GM06990 (cell line): ENCODE measurements at regions not wholly inside any gene's neighbourhood (a gene's known extent, or its start where the extent isn't known, plus 50 kb on each side); places are given as distances from the start of the nearest gene placed in this dataset.

Experiments
- DNase-seq: peaks from one replicate; pipeline ENCODE4 v3.0.0-alpha.2; 2011; ENCODE audit not compliant: insufficient read length; ENCODE audit errors: extremely low read depth
- H3K27me3 ChIP-seq: replicated peaks from 2 replicates; pipeline ENCODE4 v1.6.0; 2011; ENCODE audit warnings: low read length; ENCODE audit not compliant: control insufficient read depth, insufficient read depth
- H3K36me3 ChIP-seq: 2 replicates; pipeline ENCODE4 v1.5.1; 2011; ENCODE audit warnings: low read length; ENCODE audit not compliant: control insufficient read depth, insufficient read depth
- H3K4me3 ChIP-seq: replicated peaks from 2 replicates; pipeline ENCODE4 v1.5.1; 2011; ENCODE audit warnings: low read depth, mild to moderate bottlenecking, control low read depth, low read length
- CTCF ChIP-seq: IDR thresholded peaks from 2 replicates; pipeline ENCODE4 v1.5.1; 2011; ENCODE audit warnings: low read length, control low read depth, mild to moderate bottlenecking, inconsistent platforms; ENCODE audit not compliant: insufficient read depth, poor library complexity, severe bottlenecking

GRCh38 chr1:68307378-68307787, 75.1 kb upstream of the WLS start:
- TF ChIP-seq CTCF = no peak
- H3K27me3 ChIP-seq = no peaks in the 10 kb centered on the region
- no peak for DNase-seq
- H3K36me3 ChIP-seq = no peaks in the 10 kb centered on the region
- H3K4me3 ChIP-seq = no peak overlapping the region

- Histone ChIP-seq H3K4me3 (no peak overlapping the region), H3K36me3 (no peaks in the 10 kb centered on the region), H3K27me3 (no peaks in the 10 kb centered on the region)
- DNase-seq = no peak
- TF ChIP-seq CTCF = no peak
Measured at GRCh38 chr1:68301471-68302001, 69.2 kb upstream of the WLS start.

GRCh38 chr1:68294367-68295066, 62.2 kb upstream of the WLS start:
- H3K27me3 ChIP-seq = peaks cover 3% of the 10 kb centered on the region; the same call in 1 of the 2 replicates
- no peak overlapping the region for H3K4me3 ChIP-seq
- TF ChIP-seq CTCF = no peak
- no peaks in the 10 kb centered on the region for H3K36me3 ChIP-seq
- DNase-seq = no peak

- Histone ChIP-seq H3K36me3 (no peaks in the 10 kb centered on the region), H3K27me3 (peaks cover 3% of the 10 kb centered on the region; the same call in 1 of the 2 replicates), H3K4me3 (no peak overlapping the region)
- no peak for DNase-seq
- no peak for TF ChIP-seq CTCF
Measured at GRCh38 chr1:68293609-68294366, 61.5 kb upstream of the WLS start.

- no peak for DNase-seq
- Histone ChIP-seq H3K27me3 (peaks cover 3% of the 10 kb centered on the region; the same call in 1 of the 2 replicates), H3K36me3 (no peaks in the 10 kb centered on the region), H3K4me3 (no peak overlapping the region)
- no peak for TF ChIP-seq CTCF
Measured at GRCh38 chr1:68293122-68293521, 60.8 kb upstream of the WLS start.
